ENCODE measurements at regions not wholly inside any gene's neighbourhood (a gene's known extent, or its start where the extent isn't known, plus 50 kb on each side); places are given as distances from the start of the nearest gene placed in this dataset.

- Histone ChIP-seq H2AFZ (ENCODE audit: low read depth, low read length) (no peak overlapping the region), H3K9ac (ENCODE audit: low read length) (no peak overlapping the region), H3K4me2 (ENCODE audit: low read length) (no peak overlapping the region), H3F3A (ENCODE audit: insufficient read depth, low read length, poor library complexity, severe bottlenecking) (no peaks in the 10 kb centered on the region), H4K20me1 (ENCODE audit: insufficient read depth) (no peaks in the 10 kb centered on the region), H3K9me2 (ENCODE audit: insufficient read depth, low read length) (no peaks in the 10 kb centered on the region), H3K4me3 (ENCODE audit: low read length) (no peak overlapping the region), H3K27ac (ENCODE audit: low read length) (no peak overlapping the region), H3K27me3 (ENCODE audit: insufficient read depth, low read depth, low read length) (no peaks in the 10 kb centered on the region), H3K36me3 (ENCODE audit: insufficient read depth, low read length) (no peaks in the 10 kb centered on the region), H3K9me3 (ENCODE audit: low read length) (no peaks in the 10 kb centered on the region), H3K79me2 (replicated peaks; ENCODE audit: insufficient read depth, low read length) (no peaks in the 10 kb centered on the region)
- no peak for TF ChIP-seq EP300 (conservative IDR thresholded peaks at IDR 0.05; ENCODE audit: poor library complexity, severe bottlenecking)
- no peak for TF ChIP-seq RAD21 (conservative IDR thresholded peaks at IDR 0.05)
- TF ChIP-seq TAF1 (IDR thresholded peaks at IDR 0.05; ENCODE audit: low read depth): no peak
- TF ChIP-seq EZH2 (IDR thresholded peaks at IDR 0.05; ENCODE audit: borderline replicate concordance, insufficient read depth, low read length, poor library complexity, severe bottlenecking): no peak
- TF ChIP-seq CTCF (IDR thresholded peaks at IDR 0.05; ENCODE audit: poor library complexity, severe bottlenecking): no peak
These were observed 84.4 kb upstream of the SPATA13 start for GRCh38 chr13:24076109-24076508.

GRCh38 chr13:24076636-24077035 is 83.9 kb upstream of the SPATA13 start:
- Histone ChIP-seq H3F3A (ENCODE audit: insufficient read depth, low read length, poor library complexity, severe bottlenecking) (peaks cover under 1% of the 10 kb centered on the region), H3K27me3 (ENCODE audit: insufficient read depth, low read depth, low read length) (no peaks in the 10 kb centered on the region), H3K9ac (ENCODE audit: low read length) (no peak overlapping the region), H2AFZ (ENCODE audit: low read depth, low read length) (no peak overlapping the region), H3K9me2 (ENCODE audit: insufficient read depth, low read length) (no peaks in the 10 kb centered on the region), H3K79me2 (replicated peaks; ENCODE audit: insufficient read depth, low read length) (no peaks in the 10 kb centered on the region), H3K9me3 (ENCODE audit: low read length) (no peaks in the 10 kb centered on the region), H3K4me3 (ENCODE audit: low read length) (no peak overlapping the region), H4K20me1 (ENCODE audit: insufficient read depth) (no peaks in the 10 kb centered on the region), H3K27ac (ENCODE audit: low read length) (no peak overlapping the region), H3K36me3 (ENCODE audit: insufficient read depth, low read length) (no peaks in the 10 kb centered on the region), H3K4me2 (ENCODE audit: low read length) (no peak overlapping the region)
- TF ChIP-seq MXI1 (conservative IDR thresholded peaks at IDR 0.05; ENCODE audit: poor library complexity, severe bottlenecking) (no peak), POLR2AphosphoS5 (IDR thresholded peaks at IDR 0.05) (no peak), EP300 (conservative IDR thresholded peaks at IDR 0.05; ENCODE audit: poor library complexity, severe bottlenecking) (no peak), CTCF (IDR thresholded peaks at IDR 0.05; ENCODE audit: poor library complexity, severe bottlenecking) (no peak), RAD21 (conservative IDR thresholded peaks at IDR 0.05) (no peak), SMC3 (conservative IDR thresholded peaks at IDR 0.05; ENCODE audit: poor library complexity) (no peak), REST (IDR thresholded peaks at IDR 0.05; ENCODE audit: borderline replicate concordance) (no peak)

All from neural cell (in vitro differentiated cells).